ENCODE measurements at regions not wholly inside any gene's neighbourhood (a gene's known extent, or its start where the extent isn't known, plus 50 kb on each side); places are given as distances from the start of the nearest gene placed in this dataset.

- no peak for TF ChIP-seq CTCF (IDR thresholded peaks at IDR 0.05)
- no peak for TF ChIP-seq POLR2AphosphoS5 (IDR thresholded peaks at IDR 0.05)
Measured at GRCh38 chr18:39415471-39415870, 1849.9 kb upstream of the CELF4 start.
